ENCODE measurements at regions not wholly inside any gene's neighbourhood (a gene's known extent, or its start where the extent isn't known, plus 50 kb on each side); places are given as distances from the start of the nearest gene placed in this dataset.

- H3K4me3 Mint-ChIP-seq, result peak overlapping the region; percentile 10
- peak overlapping the region; percentile 94 for H3K27ac Mint-ChIP-seq
- H3K36me3 Mint-ChIP-seq (ENCODE audit: low read depth), result peaks cover 9% of the 10 kb centered on the region
- CTCF ChIA-PET, result interaction anchor here (1.0 kb wide), 1 partner anchor 90 kb away, joined by 3 read pairs; no protein-coding TSS in a partner anchor
- DNase-seq, result peak; percentile 64
- intact Hi-C loops (cut with micrococcal nuclease), result loop anchor here (1.0 to 10.0 kb wide), 5 partner anchors 44 to 1126 kb away; partner anchors contain the start of genes AP1S2 and CTPS2
- H3K27me3 Mint-ChIP-seq (ENCODE audit: low read depth), result no peaks in the 10 kb centered on the region
- H3K9me3 Mint-ChIP-seq, result peaks cover 18% of the 10 kb centered on the region
- H3K4me1 Mint-ChIP-seq (ENCODE audit: low read depth), result peaks cover 38% of the 10 kb centered on the region
Observed at GRCh38 chrX:16528620-16529019, 121.3 kb upstream of the S100G start.

Measured in activated naive CD4-positive, alpha-beta T cell treated with anti-CD3 and anti-CD28 coated beads for 36 hours (primary cell).